ENCODE measurements at regions not wholly inside any gene's neighbourhood (a gene's known extent, or its start where the extent isn't known, plus 50 kb on each side); places are given as distances from the start of the nearest gene placed in this dataset.

GRCh38 chr4:75102787-75103085 is 169.8 kb downstream of the PARM1 start:
- DNase-seq = no peak

GRCh38 chr4:75101906-75102786 is 169.2 kb downstream of the PARM1 start:
- DNase-seq = no peak

Data from NCI-H524 treated with DMSO at 0.1 percent for 48 hours (cell line).